ENCODE measurements at regions not wholly inside any gene's neighbourhood (a gene's known extent, or its start where the extent isn't known, plus 50 kb on each side); places are given as distances from the start of the nearest gene placed in this dataset.

DNA sequence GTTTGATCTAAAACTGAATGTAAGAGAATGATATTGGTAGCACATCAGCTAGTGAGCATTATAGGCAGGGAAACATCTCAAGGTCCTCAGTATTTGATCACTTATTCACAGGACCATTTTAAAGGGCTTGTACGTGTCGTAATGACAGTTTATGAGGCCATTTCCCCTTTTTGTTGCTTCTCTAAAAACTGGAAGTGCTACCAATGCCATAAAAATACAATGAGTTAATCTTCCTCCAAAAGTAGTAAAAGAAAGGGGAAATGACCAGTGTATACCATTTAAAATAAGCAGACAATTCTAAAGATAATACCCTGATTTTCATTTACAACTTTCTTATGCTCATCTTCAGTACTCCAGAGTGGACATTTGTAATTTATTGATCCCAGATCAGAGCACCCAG lies 285.8 kb upstream of the PCSK5 start:
- Histone ChIP-seq H3K4me3 (ENCODE audit: low read depth in 1 of 3, low read length in 3 of 3) (no peak overlapping the region), H3K27me3 (ENCODE audit: control insufficient read depth in 4 of 4, insufficient read depth in 4 of 4, low read length in 3 of 4) (no peaks in the 10 kb centered on the region), H3K36me3 (ENCODE audit: control insufficient read depth in 4 of 4, insufficient read depth in 3 of 4, low read depth in 1 of 4, low read length in 3 of 4) (no peaks in the 10 kb centered on the region), H3K27ac (ENCODE audit: low read depth in 1 of 2, low read length in 2 of 2) (no peak overlapping the region), H3K4me1 (ENCODE audit: control insufficient read depth in 4 of 4, insufficient read depth in 4 of 4, low read length in 3 of 4) (no peaks in the 10 kb centered on the region), H3K9ac (ENCODE audit: low read depth in 1 of 2, low read length in 2 of 2) (no peak overlapping the region), H3K9me3 (ENCODE audit: control insufficient read depth in 4 of 4, low read length in 3 of 4) (no peaks in the 10 kb centered on the region)
- no peak for DNase-seq (ENCODE audit: low spot score)
- WGBS: 66% methylated on average over 2 of the region's 2 CpGs
- TF ChIP-seq, protein P1, sequence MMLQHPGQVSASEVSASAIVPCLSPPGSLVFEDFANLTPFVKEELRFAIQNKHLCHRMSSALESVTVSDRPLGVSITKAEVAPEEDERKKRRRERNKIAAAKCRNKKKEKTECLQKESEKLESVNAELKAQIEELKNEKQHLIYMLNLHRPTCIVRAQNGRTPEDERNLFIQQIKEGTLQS (IDR thresholded peaks at IDR 0.05): no peak
- TF ChIP-seq FOXA1 (IDR thresholded peaks at IDR 0.05) (no peak), HNF4A (conservative IDR thresholded peaks at IDR 0.05) (no peak), GABPA (IDR thresholded peaks at IDR 0.05 in 1 of 2, conservative IDR thresholded peaks at IDR 0.05 in 1 of 2) (no peak), HNF4G (IDR thresholded peaks at IDR 0.05) (no peak), CTCF (IDR thresholded peaks at IDR 0.05; ENCODE audit: low read depth, low read length, missing input control) (no peak), YY1 (IDR thresholded peaks at IDR 0.05) (no peak), TAF1 (conservative IDR thresholded peaks at IDR 0.05) (no peak), JUND (IDR thresholded peaks at IDR 0.05) (no peak), FOXA2 (IDR thresholded peaks at IDR 0.05) (no peak), NR2F2 (IDR thresholded peaks at IDR 0.05) (no peak), RXRA (IDR thresholded peaks at IDR 0.05) (no peak), ZBTB33 (IDR thresholded peaks at IDR 0.05) (no peak), RAD21 (IDR thresholded peaks at IDR 0.05) (no peak), SP1 (IDR thresholded peaks at IDR 0.05) (no peak)
- TF ChIP-seq, protein P2, sequence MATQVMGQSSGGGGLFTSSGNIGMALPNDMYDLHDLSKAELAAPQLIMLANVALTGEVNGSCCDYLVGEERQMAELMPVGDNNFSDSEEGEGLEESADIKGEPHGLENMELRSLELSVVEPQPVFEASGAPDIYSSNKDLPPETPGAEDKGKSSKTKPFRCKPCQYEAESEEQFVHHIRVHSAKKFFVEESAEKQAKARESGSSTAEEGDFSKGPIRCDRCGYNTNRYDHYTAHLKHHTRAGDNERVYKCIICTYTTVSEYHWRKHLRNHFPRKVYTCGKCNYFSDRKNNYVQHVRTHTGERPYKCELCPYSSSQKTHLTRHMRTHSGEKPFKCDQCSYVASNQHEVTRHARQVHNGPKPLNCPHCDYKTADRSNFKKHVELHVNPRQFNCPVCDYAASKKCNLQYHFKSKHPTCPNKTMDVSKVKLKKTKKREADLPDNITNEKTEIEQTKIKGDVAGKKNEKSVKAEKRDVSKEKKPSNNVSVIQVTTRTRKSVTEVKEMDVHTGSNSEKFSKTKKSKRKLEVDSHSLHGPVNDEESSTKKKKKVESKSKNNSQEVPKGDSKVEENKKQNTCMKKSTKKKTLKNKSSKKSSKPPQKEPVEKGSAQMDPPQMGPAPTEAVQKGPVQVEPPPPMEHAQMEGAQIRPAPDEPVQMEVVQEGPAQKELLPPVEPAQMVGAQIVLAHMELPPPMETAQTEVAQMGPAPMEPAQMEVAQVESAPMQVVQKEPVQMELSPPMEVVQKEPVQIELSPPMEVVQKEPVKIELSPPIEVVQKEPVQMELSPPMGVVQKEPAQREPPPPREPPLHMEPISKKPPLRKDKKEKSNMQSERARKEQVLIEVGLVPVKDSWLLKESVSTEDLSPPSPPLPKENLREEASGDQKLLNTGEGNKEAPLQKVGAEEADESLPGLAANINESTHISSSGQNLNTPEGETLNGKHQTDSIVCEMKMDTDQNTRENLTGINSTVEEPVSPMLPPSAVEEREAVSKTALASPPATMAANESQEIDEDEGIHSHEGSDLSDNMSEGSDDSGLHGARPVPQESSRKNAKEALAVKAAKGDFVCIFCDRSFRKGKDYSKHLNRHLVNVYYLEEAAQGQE (IDR thresholded peaks at IDR 0.05): no peak

- no peak overlapping the region for H3K27ac ChIP-seq (ENCODE audit: low read depth in 1 of 2, low read length in 2 of 2)
- 79% methylated on average over 2 of the region's 2 CpGs for WGBS
- no peaks in the 10 kb centered on the region for H3K36me3 ChIP-seq (ENCODE audit: control insufficient read depth in 4 of 4, insufficient read depth in 3 of 4, low read depth in 1 of 4, low read length in 3 of 4)
- H3K4me3 ChIP-seq (ENCODE audit: low read depth in 1 of 3, low read length in 3 of 3): no peak overlapping the region
- no peaks in the 10 kb centered on the region for H3K4me1 ChIP-seq (ENCODE audit: control insufficient read depth in 4 of 4, insufficient read depth in 4 of 4, low read length in 3 of 4)
- no peaks in the 10 kb centered on the region for H3K27me3 ChIP-seq (ENCODE audit: control insufficient read depth in 4 of 4, insufficient read depth in 4 of 4, low read length in 3 of 4)
- no peak overlapping the region for H3K9ac ChIP-seq (ENCODE audit: low read depth in 1 of 2, low read length in 2 of 2)
- TF ChIP-seq HNF4A (conservative IDR thresholded peaks at IDR 0.05): no peak
- no peak for DNase-seq (ENCODE audit: low spot score)
- no peaks in the 10 kb centered on the region for H3K9me3 ChIP-seq (ENCODE audit: control insufficient read depth in 4 of 4, low read length in 3 of 4)
Measured at GRCh38 chr9:75607521-75607920, 283.0 kb upstream of the PCSK5 start.

All from liver (tissue), 8 donors.